ENCODE measurements at regions not wholly inside any gene's neighbourhood (a gene's known extent, or its start where the extent isn't known, plus 50 kb on each side); places are given as distances from the start of the nearest gene placed in this dataset.

- TF ChIP-seq CTCF (conservative IDR thresholded peaks at IDR 0.05) = no peak
- H3K27ac ChIP-seq = peak overlapping the region; percentile 91
Observed at GRCh38 chr1:9435854-9436640, 103.2 kb upstream of the SLC25A33 start.

GRCh38 chr1:9437961-9438430, 101.3 kb upstream of the SLC25A33 start:
- H3K27ac ChIP-seq = peak overlapping the region; percentile 91; the same call in 1 of the 2 replicates
- no peak for TF ChIP-seq CTCF (conservative IDR thresholded peaks at IDR 0.05)

GRCh38 chr1:9438431-9439073, 100.7 kb upstream of the SLC25A33 start:
- no peak overlapping the region; the same call in 1 of the 2 replicates for H3K27ac ChIP-seq
- no peak for TF ChIP-seq CTCF (conservative IDR thresholded peaks at IDR 0.05)

DNA sequence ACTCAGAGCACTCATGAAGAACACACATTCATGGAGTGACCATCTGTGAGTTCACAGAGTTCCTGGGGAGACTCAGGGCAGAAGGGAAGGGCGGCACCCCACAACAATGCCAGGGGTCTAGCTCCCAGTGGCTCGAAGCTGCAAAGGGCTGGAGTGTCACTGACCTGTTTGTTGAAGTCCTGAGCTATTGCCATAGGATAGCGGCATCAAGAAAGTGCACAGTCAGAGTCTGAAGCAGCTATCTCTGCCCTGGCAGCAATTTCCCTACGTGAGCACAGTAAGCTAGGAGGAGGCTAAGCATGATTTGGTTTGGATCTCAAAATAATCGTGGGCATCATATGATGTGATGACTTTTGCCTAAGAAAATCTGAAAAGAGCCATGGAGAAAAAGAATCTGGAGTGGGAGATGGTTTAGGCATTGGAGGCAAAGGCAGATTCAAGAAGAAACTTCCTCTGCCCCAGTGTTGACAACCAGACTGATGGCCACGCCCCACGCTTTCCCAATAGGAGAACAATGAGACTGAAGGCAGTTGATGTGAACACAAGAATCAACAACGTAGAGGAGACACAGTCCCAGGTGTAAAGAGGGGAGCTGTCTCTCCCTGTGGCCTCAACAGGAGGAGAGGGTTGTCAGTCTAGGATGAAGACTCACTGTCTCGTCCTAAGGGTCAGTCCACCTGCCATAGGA, 100.0 kb upstream of the SLC25A33 start:
- no peak for TF ChIP-seq CTCF (conservative IDR thresholded peaks at IDR 0.05)
- H3K27ac ChIP-seq = no peak overlapping the region

- no peak for TF ChIP-seq CTCF (conservative IDR thresholded peaks at IDR 0.05)
- no peak overlapping the region for H3K27ac ChIP-seq
Observed at GRCh38 chr1:9440261-9440660, 99.0 kb upstream of the SLC25A33 start.

DNA sequence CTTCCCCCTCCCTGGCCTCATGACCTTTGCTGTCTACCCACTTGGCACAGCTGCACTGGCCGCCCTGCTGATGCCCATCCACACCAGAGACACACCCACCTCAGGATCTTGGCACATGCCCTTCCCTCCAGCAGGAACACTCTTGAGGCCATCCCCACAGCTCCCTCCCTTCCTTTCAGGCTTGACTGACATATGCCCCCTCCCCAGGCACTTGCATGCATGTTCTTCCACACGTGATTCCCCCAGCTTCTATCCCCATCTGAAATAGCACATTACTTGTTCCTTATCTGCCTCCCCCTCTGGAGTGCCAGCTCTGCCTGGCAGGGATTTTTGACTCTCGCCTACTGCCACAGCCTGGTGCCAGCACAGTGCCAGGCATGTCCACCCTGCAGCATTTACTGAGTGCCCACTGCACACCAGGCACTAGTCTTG, 98.5 kb upstream of the SLC25A33 start:
- H3K27ac ChIP-seq = no peak overlapping the region
- no peak for TF ChIP-seq CTCF (conservative IDR thresholded peaks at IDR 0.05)

Measured in VCaP (cell line).